ENCODE measurements at regions not wholly inside any gene's neighbourhood (a gene's known extent, or its start where the extent isn't known, plus 50 kb on each side); places are given as distances from the start of the nearest gene placed in this dataset.

GRCh38 chr3:5579946-5580345 is 392.4 kb downstream of the EDEM1 start:
- H3K36me3 Mint-ChIP-seq, result no peaks in the 10 kb centered on the region
- peaks cover 2% of the 10 kb centered on the region for H3K27me3 Mint-ChIP-seq
- no peak for TF ChIP-seq CTCF (conservative IDR thresholded peaks at IDR 0.05)
- no peaks in the 10 kb centered on the region for H3K4me1 Mint-ChIP-seq (ENCODE audit: unreplicated experiment)
- H3K4me3 Mint-ChIP-seq, result no peak overlapping the region
- H3K27ac Mint-ChIP-seq, result no peak overlapping the region
- DNase-seq (ENCODE audit: extremely low spot score, unreplicated experiment), result no peak
- no peaks in the 10 kb centered on the region for H3K9me3 Mint-ChIP-seq

- no peak for TF ChIP-seq CTCF (conservative IDR thresholded peaks at IDR 0.05)
- H3K9me3 Mint-ChIP-seq, result no peaks in the 10 kb centered on the region
- H3K27me3 Mint-ChIP-seq, result no peaks in the 10 kb centered on the region
- H3K36me3 Mint-ChIP-seq, result no peaks in the 10 kb centered on the region
- H3K27ac Mint-ChIP-seq, result no peak overlapping the region
- no peaks in the 10 kb centered on the region for H3K4me1 Mint-ChIP-seq (ENCODE audit: unreplicated experiment)
- DNase-seq (ENCODE audit: extremely low spot score, unreplicated experiment), result no peak
- H3K4me3 Mint-ChIP-seq, result no peak overlapping the region
Observed at GRCh38 chr3:5580826-5581225, 393.3 kb downstream of the EDEM1 start.

GRCh38 chr3:5581743-5582142 is 394.2 kb downstream of the EDEM1 start:
- Mint-ChIP-seq H3K4me1 (ENCODE audit: unreplicated experiment) (no peaks in the 10 kb centered on the region), H3K9me3 (no peaks in the 10 kb centered on the region), H3K27me3 (no peaks in the 10 kb centered on the region), H3K4me3 (no peak overlapping the region), H3K36me3 (no peaks in the 10 kb centered on the region), H3K27ac (no peak overlapping the region)
- DNase-seq (ENCODE audit: extremely low spot score, unreplicated experiment), result no peak
- no peak for TF ChIP-seq CTCF (conservative IDR thresholded peaks at IDR 0.05)

- H3K4me3 Mint-ChIP-seq, result no peak overlapping the region
- H3K4me1 Mint-ChIP-seq (ENCODE audit: unreplicated experiment), result no peaks in the 10 kb centered on the region
- DNase-seq (ENCODE audit: extremely low spot score, unreplicated experiment), result no peak
- H3K27ac Mint-ChIP-seq, result no peak overlapping the region
- no peak for TF ChIP-seq CTCF (conservative IDR thresholded peaks at IDR 0.05)
- H3K27me3 Mint-ChIP-seq, result no peaks in the 10 kb centered on the region
- H3K36me3 Mint-ChIP-seq, result no peaks in the 10 kb centered on the region
- H3K9me3 Mint-ChIP-seq, result no peaks in the 10 kb centered on the region
Observed at GRCh38 chr3:5583920-5584319, 396.4 kb downstream of the EDEM1 start.

- H3K27me3 Mint-ChIP-seq, result no peaks in the 10 kb centered on the region
- H3K4me3 Mint-ChIP-seq, result no peak overlapping the region
- no peaks in the 10 kb centered on the region for H3K9me3 Mint-ChIP-seq
- no peak for TF ChIP-seq CTCF (conservative IDR thresholded peaks at IDR 0.05)
- DNase-seq (ENCODE audit: extremely low spot score, unreplicated experiment), result no peak
- no peaks in the 10 kb centered on the region for H3K4me1 Mint-ChIP-seq (ENCODE audit: unreplicated experiment)
- H3K36me3 Mint-ChIP-seq, result no peaks in the 10 kb centered on the region
- no peak overlapping the region for H3K27ac Mint-ChIP-seq
Observed at GRCh38 chr3:5585085-5585484, 397.6 kb downstream of the EDEM1 start.

- Mint-ChIP-seq H3K4me3 (no peak overlapping the region), H3K9me3 (peaks cover 3% of the 10 kb centered on the region), H3K27me3 (no peaks in the 10 kb centered on the region), H3K27ac (no peak overlapping the region), H3K36me3 (no peaks in the 10 kb centered on the region), H3K4me1 (ENCODE audit: unreplicated experiment) (no peaks in the 10 kb centered on the region)
- no peak for TF ChIP-seq CTCF (conservative IDR thresholded peaks at IDR 0.05)
- DNase-seq (ENCODE audit: extremely low spot score, unreplicated experiment), result no peak
Observed at GRCh38 chr3:5606884-5607472, 419.5 kb downstream of the EDEM1 start.
